Stimulated activated CD4-positive, alpha-beta T cell treated with anti-CD3 and anti-CD28 coated beads, Interleukin-12 subunit alpha, Interleukin-12 subunit beta, amount 100 ng/mL, for 4 hours (primary cell): ENCODE measurements at regions not wholly inside any gene's neighbourhood (a gene's known extent, or its start where the extent isn't known, plus 50 kb on each side); places are given as distances from the start of the nearest gene placed in this dataset.

Experiments
- DNase-seq: peaks from one replicate; pipeline ENCODE4 v3.0.0-alpha.2; 2020

DNA sequence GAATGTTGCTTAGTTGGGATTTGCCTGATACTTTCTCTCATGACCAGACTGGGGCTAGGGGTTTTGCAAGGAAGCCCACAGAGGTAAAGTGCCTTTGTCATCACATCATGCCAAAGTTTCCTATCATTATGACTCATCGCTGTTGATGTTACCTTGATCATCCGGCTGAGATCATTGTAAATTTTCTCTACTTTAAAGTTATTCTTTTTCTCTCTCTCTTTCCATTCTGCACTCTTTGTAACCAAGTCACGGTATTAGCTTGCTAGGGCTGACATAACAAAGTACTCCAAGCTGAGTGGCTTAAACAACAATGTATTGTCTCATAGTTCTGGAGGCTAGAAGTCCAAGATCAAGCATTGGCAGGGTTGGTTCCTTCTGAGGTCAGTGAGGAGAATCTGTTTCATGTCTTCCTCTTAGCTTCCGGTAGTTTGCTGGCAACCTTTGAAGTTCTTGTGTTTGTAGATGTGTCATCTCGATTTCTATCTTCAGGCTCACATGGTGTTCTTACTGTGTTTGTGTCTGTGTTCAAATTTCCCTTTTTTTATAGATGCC lies 113.0 kb downstream of the DTHD1 start:
- DNase-seq, result peak; percentile 2

- peak; percentile 12 for DNase-seq
Measured at GRCh38 chr4:36399762-36400353, 118.4 kb downstream of the DTHD1 start.

- no peak for DNase-seq
Measured at GRCh38 chr4:36402008-36402758, 120.8 kb downstream of the DTHD1 start.

DNA sequence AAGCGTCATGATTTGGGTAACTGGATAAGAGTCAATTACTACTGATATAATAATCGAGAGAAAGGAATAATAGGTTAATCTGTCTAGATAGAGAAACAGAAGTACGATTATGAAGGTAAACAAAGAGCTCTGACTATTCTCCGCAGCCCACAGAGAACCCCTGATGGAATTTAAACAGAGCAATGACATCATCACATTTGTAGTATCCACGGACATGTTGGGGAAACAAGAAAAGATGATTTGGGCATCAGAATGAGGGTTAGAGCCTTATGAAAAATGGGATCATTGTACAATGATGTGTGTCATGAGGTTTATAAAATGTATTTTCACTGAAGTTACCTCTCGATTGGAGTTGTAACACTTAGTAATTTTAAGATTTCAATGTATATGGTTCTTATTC lies 129.9 kb downstream of the DTHD1 start:
- no peak for DNase-seq

GRCh38 chr4:36414248-36414647 lies 132.8 kb downstream of the DTHD1 start:
- no peak for DNase-seq

- no peak for DNase-seq
Measured at GRCh38 chr4:36417146-36417545, 135.7 kb downstream of the DTHD1 start.

- DNase-seq, result no peak
Measured at GRCh38 chr4:36420111-36420679, 138.8 kb downstream of the DTHD1 start.

- DNase-seq, result no peak
Measured at GRCh38 chr4:36422607-36423006, 141.2 kb downstream of the DTHD1 start.

- DNase-seq, result no peak
Measured at GRCh38 chr4:36426741-36427140, 145.3 kb downstream of the DTHD1 start.

GRCh38 chr4:36427696-36428095 lies 146.3 kb downstream of the DTHD1 start:
- no peak for DNase-seq

GRCh38 chr4:36432586-36432985 lies 151.2 kb downstream of the DTHD1 start:
- DNase-seq, result no peak

DNA sequence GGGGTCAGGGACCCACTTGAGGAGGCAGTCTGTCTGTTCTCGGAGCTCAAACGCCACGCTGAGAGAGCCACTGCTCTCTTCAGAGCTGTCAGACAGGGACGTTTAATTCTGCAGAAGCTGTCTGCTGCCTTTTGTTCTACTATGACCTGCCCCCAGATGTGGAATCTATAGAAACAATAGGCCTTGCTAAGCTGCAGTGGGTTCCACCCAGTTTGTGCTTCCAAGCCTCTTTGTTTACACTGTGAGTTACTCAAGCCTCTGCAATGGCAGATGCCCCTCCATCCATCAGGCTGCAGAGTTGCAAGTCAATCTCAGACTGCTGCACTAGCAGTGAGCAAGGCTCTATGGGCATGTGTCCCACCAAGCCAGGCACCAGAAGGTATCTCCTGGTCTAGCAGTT lies 158.1 kb downstream of the DTHD1 start:
- DNase-seq, result no peak

DNA sequence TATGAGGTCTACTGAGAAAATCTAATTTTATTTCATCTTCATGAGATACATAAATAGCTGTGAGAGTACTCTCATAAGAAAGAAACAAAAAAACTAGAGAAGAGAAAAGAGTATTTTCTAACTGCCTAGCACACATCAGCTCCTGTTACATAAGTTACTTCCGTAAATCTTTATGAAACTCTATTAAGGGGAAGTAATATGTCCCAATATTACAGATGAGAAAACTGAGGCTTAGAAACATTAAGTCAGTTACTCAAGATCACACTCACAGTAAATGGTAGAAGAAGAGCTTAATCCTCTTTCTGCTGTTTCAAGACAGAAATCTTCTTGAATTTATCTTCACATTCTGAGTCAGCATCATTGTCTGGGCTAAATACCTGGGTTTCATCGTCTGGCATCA lies 164.1 kb downstream of the DTHD1 start:
- no peak for DNase-seq

DNA sequence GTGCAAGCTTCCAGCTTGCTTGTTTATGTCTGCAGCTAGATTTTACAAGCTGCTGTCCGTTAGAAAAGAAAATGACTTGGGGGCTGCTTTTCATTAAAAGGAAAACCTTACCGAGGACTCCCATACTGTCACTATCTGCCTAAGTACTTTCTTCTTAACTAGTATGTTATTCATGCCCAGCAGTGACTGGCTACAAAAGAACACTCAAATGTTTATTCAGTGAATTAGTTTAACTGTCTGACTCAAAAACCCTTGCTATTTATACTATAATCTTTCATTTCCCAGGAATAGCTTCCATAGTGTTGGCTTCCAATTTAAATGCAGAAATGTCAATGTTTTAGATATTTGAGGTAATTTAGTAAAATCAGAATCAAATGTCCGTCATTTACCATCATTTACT lies 164.9 kb downstream of the DTHD1 start:
- DNase-seq, result no peak

GRCh38 chr4:36461344-36461743 lies 179.9 kb downstream of the DTHD1 start:
- DNase-seq, result no peak

GRCh38 chr4:36467670-36468069 lies 186.3 kb downstream of the DTHD1 start:
- no peak for DNase-seq

DNA sequence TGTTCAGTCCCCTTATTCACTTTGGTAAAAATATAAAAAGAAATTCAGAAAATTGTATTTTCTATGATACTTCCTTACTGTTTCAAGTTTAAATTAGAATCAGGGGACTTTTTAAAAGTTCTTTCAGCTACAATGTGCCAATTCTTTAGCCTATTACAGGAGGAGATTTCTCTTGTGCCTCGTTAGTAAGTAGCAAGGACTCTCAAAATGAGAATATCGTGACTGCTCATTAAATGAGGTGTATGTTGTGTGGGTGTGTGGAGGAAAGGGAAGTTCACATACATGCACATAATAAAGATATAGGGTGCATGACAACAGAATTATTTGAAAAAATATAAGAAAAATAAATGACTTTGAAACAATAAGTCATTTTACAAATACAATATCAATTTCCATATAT lies 190.5 kb downstream of the DTHD1 start:
- no peak for DNase-seq

DNA sequence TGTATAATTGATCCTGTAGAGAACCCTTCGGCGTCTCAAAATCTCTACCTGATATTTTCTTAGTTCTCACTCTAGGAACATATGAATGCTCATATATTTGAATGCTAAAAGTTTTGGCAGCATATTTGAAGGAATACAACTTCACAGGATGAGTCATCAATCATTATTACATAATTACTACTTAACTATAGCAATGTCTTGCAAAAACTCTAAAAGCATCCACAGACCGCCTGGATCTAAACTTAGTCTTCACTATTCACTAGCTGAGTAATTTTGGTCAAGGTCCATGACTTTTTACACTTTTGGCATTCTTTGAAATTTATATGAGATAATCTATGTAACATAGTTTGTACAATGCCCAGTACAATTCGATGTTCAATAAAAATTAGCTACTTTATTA lies 194.7 kb downstream of the DTHD1 start:
- no peak for DNase-seq

DNA sequence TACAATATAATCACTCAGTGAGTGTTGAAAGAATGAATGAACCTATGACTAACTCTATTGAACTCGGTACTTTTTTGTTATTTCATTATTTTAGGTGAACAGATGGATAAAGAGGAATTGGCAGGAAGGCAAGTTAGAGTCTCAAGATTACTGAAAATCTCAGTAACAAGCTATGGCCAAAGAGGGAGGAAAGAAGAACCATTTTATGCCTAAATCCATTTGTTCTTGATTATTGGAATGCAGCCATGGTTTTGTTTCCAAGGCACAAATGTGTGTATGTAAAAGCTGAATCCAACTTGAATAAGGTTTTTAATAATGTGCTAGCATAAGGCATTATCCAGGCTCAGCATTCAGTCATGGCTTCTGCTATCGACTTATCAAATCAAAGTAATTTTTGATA lies 196.4 kb downstream of the DTHD1 start:
- no peak for DNase-seq

- no peak for DNase-seq
Measured at GRCh38 chr4:36485885-36486284, 204.5 kb downstream of the DTHD1 start.

- no peak for DNase-seq
Measured at GRCh38 chr4:36489798-36490197, 208.4 kb downstream of the DTHD1 start.

DNA sequence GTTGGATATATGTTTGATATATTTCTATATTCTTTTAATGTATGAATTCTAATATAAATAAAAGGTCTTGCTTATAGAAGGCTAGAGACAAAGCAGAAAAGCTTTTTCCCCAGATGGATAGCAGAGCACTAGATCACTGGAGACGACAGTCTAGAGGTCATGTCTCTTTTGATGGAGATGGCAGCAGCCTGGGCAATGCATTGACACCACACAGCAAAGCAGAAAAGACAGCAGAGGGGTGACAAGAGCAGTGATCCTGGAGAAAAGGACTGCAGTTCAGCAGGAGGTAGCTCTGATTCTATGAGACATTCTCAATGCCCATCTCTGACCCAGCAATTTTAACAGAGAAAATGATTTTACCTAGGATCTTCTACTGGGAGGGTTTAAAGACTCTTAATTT lies 210.6 kb downstream of the DTHD1 start:
- no peak for DNase-seq

GRCh38 chr4:36492590-36492989 lies 211.2 kb downstream of the DTHD1 start:
- DNase-seq, result no peak

DNA sequence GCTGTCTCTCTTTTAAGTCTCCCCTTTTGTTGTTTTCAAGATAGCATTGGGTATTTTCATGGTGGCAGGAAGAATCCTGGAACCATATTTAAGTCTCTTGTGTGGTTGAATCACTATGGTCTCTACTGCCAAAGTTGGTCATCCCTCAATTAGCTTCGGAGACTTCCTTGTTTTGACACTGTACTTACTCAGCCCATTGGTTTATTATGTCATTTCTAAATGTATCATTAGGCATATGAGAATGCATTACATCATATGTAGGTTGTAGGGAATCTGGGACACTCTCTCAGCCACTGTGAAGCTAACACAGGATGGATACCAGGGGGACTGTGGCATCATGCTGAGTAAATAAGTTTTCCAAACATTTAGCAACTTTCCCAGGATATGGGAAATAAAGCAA lies 211.8 kb downstream of the DTHD1 start:
- no peak for DNase-seq
